ENCODE measurements at regions not wholly inside any gene's neighbourhood (a gene's known extent, or its start where the extent isn't known, plus 50 kb on each side); places are given as distances from the start of the nearest gene placed in this dataset.

GRCh38 chr2:5555636-5556035 lies 136.5 kb upstream of the SOX11 start:
- in situ Hi-C loops (cut with MboI): no loop called here
- H3K9me3 ChIP-seq (ENCODE audit: low read depth): no peaks in the 10 kb centered on the region
- WGBS, 2 experiments (ENCODE audit: low coverage in 1 of 2, low lambda C conversion rate in 2 of 2, missing lambda C conversion rate in 2 of 2): 31 to 38% methylated on average over 11 of the region's 11 CpGs

GRCh38 chr2:5561006-5561405 lies 131.2 kb upstream of the SOX11 start:
- in situ Hi-C loops (cut with MboI): no loop called here
- no peak overlapping the region for H3K9ac ChIP-seq
- no peak overlapping the region for H3K4me3 ChIP-seq
- TF ChIP-seq EZH2 (IDR thresholded peaks at IDR 0.05; ENCODE audit: insufficient read depth, poor library complexity, severe bottlenecking) (no peak), EZH2phosphoT487 (IDR thresholded peaks at IDR 0.05; ENCODE audit: insufficient read depth, low read depth) (no peak)
- no peaks in the 10 kb centered on the region for H3K36me3 ChIP-seq (ENCODE audit: low read depth)
- no peaks in the 10 kb centered on the region for H4K20me1 ChIP-seq (ENCODE audit: insufficient read depth)
- DNase-seq: peak; percentile 2
- H3K27me3 ChIP-seq (replicated peaks; ENCODE audit: insufficient read depth): no peaks in the 10 kb centered on the region
- H3K79me2 ChIP-seq (ENCODE audit: insufficient read depth): no peaks in the 10 kb centered on the region
- WGBS, 2 experiments (ENCODE audit: low coverage in 1 of 2, low lambda C conversion rate in 2 of 2, missing lambda C conversion rate in 2 of 2): 1% methylated on average over 8 of the region's 8 CpGs
- H3K4me2 ChIP-seq (ENCODE audit: unreplicated experiment): no peak overlapping the region
- H3K27ac ChIP-seq: no peak overlapping the region
- no peaks in the 10 kb centered on the region for H3K9me3 ChIP-seq (ENCODE audit: low read depth)
- H3K9me2 ChIP-seq (ENCODE audit: insufficient read depth): no peaks in the 10 kb centered on the region
- H3F3A ChIP-seq (ENCODE audit: insufficient read depth): no peaks in the 10 kb centered on the region
- no peak overlapping the region for H2AFZ ChIP-seq
- no peaks in the 10 kb centered on the region for H3K4me1 ChIP-seq (ENCODE audit: insufficient read depth)

More at GRCh38 chr2:5555636-5556035, 136.5 kb upstream of the SOX11 start:
- H4K20me1 ChIP-seq (ENCODE audit: insufficient read depth): no peaks in the 10 kb centered on the region
- H3K4me1 ChIP-seq (ENCODE audit: insufficient read depth): no peaks in the 10 kb centered on the region
- H3K4me3 ChIP-seq: no peak overlapping the region
- TF ChIP-seq EZH2 (IDR thresholded peaks at IDR 0.05; ENCODE audit: insufficient read depth, poor library complexity, severe bottlenecking): no peak
- no peak for TF ChIP-seq EZH2phosphoT487 (IDR thresholded peaks at IDR 0.05; ENCODE audit: insufficient read depth, low read depth)
- H3K9me2 ChIP-seq (ENCODE audit: insufficient read depth): no peaks in the 10 kb centered on the region
- no peak overlapping the region for H2AFZ ChIP-seq
- no peaks in the 10 kb centered on the region for H3F3A ChIP-seq (ENCODE audit: insufficient read depth)
- no peak for DNase-seq
- H3K4me2 ChIP-seq (ENCODE audit: unreplicated experiment): no peak overlapping the region
- H3K27ac ChIP-seq: no peak overlapping the region
- H3K79me2 ChIP-seq (ENCODE audit: insufficient read depth): no peaks in the 10 kb centered on the region
- H3K27me3 ChIP-seq (replicated peaks; ENCODE audit: insufficient read depth): no peaks in the 10 kb centered on the region
- H3K36me3 ChIP-seq (ENCODE audit: low read depth): no peaks in the 10 kb centered on the region
- no peak overlapping the region for H3K9ac ChIP-seq

- no peak for TF ChIP-seq EZH2phosphoT487 (IDR thresholded peaks at IDR 0.05; ENCODE audit: insufficient read depth, low read depth)
- TF ChIP-seq EZH2 (IDR thresholded peaks at IDR 0.05; ENCODE audit: insufficient read depth, poor library complexity, severe bottlenecking): no peak
- Histone ChIP-seq H3K9me3 (ENCODE audit: low read depth) (no peaks in the 10 kb centered on the region), H3K27ac (no peak overlapping the region), H3K79me2 (ENCODE audit: insufficient read depth) (no peaks in the 10 kb centered on the region), H3K9me2 (ENCODE audit: insufficient read depth) (no peaks in the 10 kb centered on the region), H3K9ac (no peak overlapping the region), H3K4me1 (ENCODE audit: insufficient read depth) (no peaks in the 10 kb centered on the region), H3K4me3 (no peak overlapping the region), H2AFZ (no peak overlapping the region), H3K27me3 (replicated peaks; ENCODE audit: insufficient read depth) (no peaks in the 10 kb centered on the region), H3F3A (ENCODE audit: insufficient read depth) (no peaks in the 10 kb centered on the region), H3K36me3 (ENCODE audit: low read depth) (no peaks in the 10 kb centered on the region), H4K20me1 (ENCODE audit: insufficient read depth) (no peaks in the 10 kb centered on the region), H3K4me2 (ENCODE audit: unreplicated experiment) (no peak overlapping the region)
- in situ Hi-C loops (cut with MboI): no loop called here
- DNase-seq: no peak
- 9 to 12% methylated on average over 13 of the region's 13 CpGs for WGBS, 2 experiments (ENCODE audit: low coverage in 1 of 2, low lambda C conversion rate in 2 of 2, missing lambda C conversion rate in 2 of 2)
Observed at GRCh38 chr2:5562426-5562825, 129.8 kb upstream of the SOX11 start.

GRCh38 chr2:5562865-5563264 lies 129.3 kb upstream of the SOX11 start:
- Histone ChIP-seq H3K36me3 (ENCODE audit: low read depth) (no peaks in the 10 kb centered on the region), H3K79me2 (ENCODE audit: insufficient read depth) (no peaks in the 10 kb centered on the region), H3K27me3 (replicated peaks; ENCODE audit: insufficient read depth) (no peaks in the 10 kb centered on the region), H3K4me2 (ENCODE audit: unreplicated experiment) (no peak overlapping the region), H3K4me3 (no peak overlapping the region), H3K9ac (no peak overlapping the region), H3K9me3 (ENCODE audit: low read depth) (no peaks in the 10 kb centered on the region), H3K4me1 (ENCODE audit: insufficient read depth) (no peaks in the 10 kb centered on the region), H2AFZ (no peak overlapping the region), H3K27ac (no peak overlapping the region), H3K9me2 (ENCODE audit: insufficient read depth) (no peaks in the 10 kb centered on the region), H4K20me1 (ENCODE audit: insufficient read depth) (no peaks in the 10 kb centered on the region), H3F3A (ENCODE audit: insufficient read depth) (no peaks in the 10 kb centered on the region)
- no peak for DNase-seq
- in situ Hi-C loops (cut with MboI): no loop called here
- TF ChIP-seq EZH2phosphoT487 (IDR thresholded peaks at IDR 0.05; ENCODE audit: insufficient read depth, low read depth) (no peak), EZH2 (IDR thresholded peaks at IDR 0.05; ENCODE audit: insufficient read depth, poor library complexity, severe bottlenecking) (no peak)
- 29 to 44% methylated on average over 3 of the region's 3 CpGs for WGBS, 2 experiments (ENCODE audit: low coverage in 1 of 2, low lambda C conversion rate in 2 of 2, missing lambda C conversion rate in 2 of 2)

- Histone ChIP-seq H3K79me2 (ENCODE audit: insufficient read depth) (no peaks in the 10 kb centered on the region), H3F3A (ENCODE audit: insufficient read depth) (no peaks in the 10 kb centered on the region), H3K9me3 (ENCODE audit: low read depth) (no peaks in the 10 kb centered on the region), H4K20me1 (ENCODE audit: insufficient read depth) (no peaks in the 10 kb centered on the region), H3K4me1 (ENCODE audit: insufficient read depth) (no peaks in the 10 kb centered on the region), H3K27ac (no peak overlapping the region), H3K9me2 (ENCODE audit: insufficient read depth) (no peaks in the 10 kb centered on the region), H2AFZ (no peak overlapping the region), H3K4me3 (no peak overlapping the region), H3K36me3 (ENCODE audit: low read depth) (no peaks in the 10 kb centered on the region), H3K9ac (no peak overlapping the region), H3K27me3 (replicated peaks; ENCODE audit: insufficient read depth) (no peaks in the 10 kb centered on the region), H3K4me2 (ENCODE audit: unreplicated experiment) (no peak overlapping the region)
- TF ChIP-seq EZH2 (IDR thresholded peaks at IDR 0.05; ENCODE audit: insufficient read depth, poor library complexity, severe bottlenecking) (no peak), EZH2phosphoT487 (IDR thresholded peaks at IDR 0.05; ENCODE audit: insufficient read depth, low read depth) (no peak)
- in situ Hi-C loops (cut with MboI): no loop called here
- WGBS, 2 experiments (ENCODE audit: low coverage in 1 of 2, low lambda C conversion rate in 2 of 2, missing lambda C conversion rate in 2 of 2): 39 to 46% methylated on average over 11 to 12 of the region's 12 CpGs
- DNase-seq: no peak
Observed at GRCh38 chr2:5563411-5563810, 128.8 kb upstream of the SOX11 start.

Measured in GM23248 (cell line).